ENCODE measurements at regions not wholly inside any gene's neighbourhood (a gene's known extent, or its start where the extent isn't known, plus 50 kb on each side); places are given as distances from the start of the nearest gene placed in this dataset.

DNA sequence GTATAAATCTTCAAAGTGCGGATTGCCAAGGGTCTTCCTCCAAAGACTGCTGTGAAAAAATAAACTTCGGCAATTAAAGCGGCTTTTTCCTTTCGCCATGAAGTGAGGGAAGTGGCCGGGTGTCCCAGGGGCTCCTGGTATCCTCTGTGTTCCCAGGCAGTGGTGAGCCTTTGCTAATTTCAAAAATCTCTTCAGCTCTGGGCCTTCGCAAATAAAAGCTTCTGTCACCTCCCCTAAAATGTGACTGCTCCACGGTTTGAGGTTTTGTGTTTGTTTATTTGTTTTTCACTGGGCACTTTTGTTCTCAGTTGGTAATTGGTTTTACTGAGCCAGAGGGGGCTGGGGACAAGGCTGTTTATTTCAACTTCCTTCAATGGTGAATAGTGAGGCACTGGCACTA is 270.1 kb upstream of the POU3F3 start:
- TF ChIP-seq KLF10 (tag by site-specific recombination; IDR thresholded peaks at IDR 0.05) = no peak
- TF ChIP-seq ZNF521 (tag by site-specific recombination; IDR thresholded peaks at IDR 0.05) = no peak
- no peak for TF ChIP-seq ZNF449 (tag by site-specific recombination; IDR thresholded peaks at IDR 0.05)
- TF ChIP-seq PRDM2 (tag by site-specific recombination; IDR thresholded peaks at IDR 0.05; ENCODE audit: borderline replicate concordance) = no peak
- TF ChIP-seq, protein P1, sequence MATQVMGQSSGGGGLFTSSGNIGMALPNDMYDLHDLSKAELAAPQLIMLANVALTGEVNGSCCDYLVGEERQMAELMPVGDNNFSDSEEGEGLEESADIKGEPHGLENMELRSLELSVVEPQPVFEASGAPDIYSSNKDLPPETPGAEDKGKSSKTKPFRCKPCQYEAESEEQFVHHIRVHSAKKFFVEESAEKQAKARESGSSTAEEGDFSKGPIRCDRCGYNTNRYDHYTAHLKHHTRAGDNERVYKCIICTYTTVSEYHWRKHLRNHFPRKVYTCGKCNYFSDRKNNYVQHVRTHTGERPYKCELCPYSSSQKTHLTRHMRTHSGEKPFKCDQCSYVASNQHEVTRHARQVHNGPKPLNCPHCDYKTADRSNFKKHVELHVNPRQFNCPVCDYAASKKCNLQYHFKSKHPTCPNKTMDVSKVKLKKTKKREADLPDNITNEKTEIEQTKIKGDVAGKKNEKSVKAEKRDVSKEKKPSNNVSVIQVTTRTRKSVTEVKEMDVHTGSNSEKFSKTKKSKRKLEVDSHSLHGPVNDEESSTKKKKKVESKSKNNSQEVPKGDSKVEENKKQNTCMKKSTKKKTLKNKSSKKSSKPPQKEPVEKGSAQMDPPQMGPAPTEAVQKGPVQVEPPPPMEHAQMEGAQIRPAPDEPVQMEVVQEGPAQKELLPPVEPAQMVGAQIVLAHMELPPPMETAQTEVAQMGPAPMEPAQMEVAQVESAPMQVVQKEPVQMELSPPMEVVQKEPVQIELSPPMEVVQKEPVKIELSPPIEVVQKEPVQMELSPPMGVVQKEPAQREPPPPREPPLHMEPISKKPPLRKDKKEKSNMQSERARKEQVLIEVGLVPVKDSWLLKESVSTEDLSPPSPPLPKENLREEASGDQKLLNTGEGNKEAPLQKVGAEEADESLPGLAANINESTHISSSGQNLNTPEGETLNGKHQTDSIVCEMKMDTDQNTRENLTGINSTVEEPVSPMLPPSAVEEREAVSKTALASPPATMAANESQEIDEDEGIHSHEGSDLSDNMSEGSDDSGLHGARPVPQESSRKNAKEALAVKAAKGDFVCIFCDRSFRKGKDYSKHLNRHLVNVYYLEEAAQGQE (tag by site-specific recombination; IDR thresholded peaks at IDR 0.05) = no peak
- no peak for TF ChIP-seq ZNF248 (tag by site-specific recombination; IDR thresholded peaks at IDR 0.05)
- TF ChIP-seq, protein P2, sequence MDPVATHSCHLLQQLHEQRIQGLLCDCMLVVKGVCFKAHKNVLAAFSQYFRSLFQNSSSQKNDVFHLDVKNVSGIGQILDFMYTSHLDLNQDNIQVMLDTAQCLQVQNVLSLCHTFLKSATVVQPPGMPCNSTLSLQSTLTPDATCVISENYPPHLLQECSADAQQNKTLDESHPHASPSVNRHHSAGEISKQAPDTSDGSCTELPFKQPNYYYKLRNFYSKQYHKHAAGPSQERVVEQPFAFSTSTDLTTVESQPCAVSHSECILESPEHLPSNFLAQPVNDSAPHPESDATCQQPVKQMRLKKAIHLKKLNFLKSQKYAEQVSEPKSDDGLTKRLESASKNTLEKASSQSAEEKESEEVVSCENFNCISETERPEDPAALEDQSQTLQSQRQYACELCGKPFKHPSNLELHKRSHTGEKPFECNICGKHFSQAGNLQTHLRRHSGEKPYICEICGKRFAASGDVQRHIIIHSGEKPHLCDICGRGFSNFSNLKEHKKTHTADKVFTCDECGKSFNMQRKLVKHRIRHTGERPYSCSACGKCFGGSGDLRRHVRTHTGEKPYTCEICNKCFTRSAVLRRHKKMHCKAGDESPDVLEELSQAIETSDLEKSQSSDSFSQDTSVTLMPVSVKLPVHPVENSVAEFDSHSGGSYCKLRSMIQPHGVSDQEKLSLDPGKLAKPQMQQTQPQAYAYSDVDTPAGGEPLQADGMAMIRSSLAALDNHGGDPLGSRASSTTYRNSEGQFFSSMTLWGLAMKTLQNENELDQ (tag by site-specific recombination; IDR thresholded peaks at IDR 0.05; ENCODE audit: low read depth) = no peak
- no peak for TF ChIP-seq TRIM28 (IDR thresholded peaks at IDR 0.05; ENCODE audit: borderline replicate concordance, low read length)
- TF ChIP-seq CTCF (tag by site-specific recombination; IDR thresholded peaks at IDR 0.05) = no peak
- TF ChIP-seq ZEB2 (tag by site-specific recombination; IDR thresholded peaks at IDR 0.05) = no peak
- no peak for TF ChIP-seq ZNF174 (tag by site-specific recombination; IDR thresholded peaks at IDR 0.05)
- TF ChIP-seq, protein P3, sequence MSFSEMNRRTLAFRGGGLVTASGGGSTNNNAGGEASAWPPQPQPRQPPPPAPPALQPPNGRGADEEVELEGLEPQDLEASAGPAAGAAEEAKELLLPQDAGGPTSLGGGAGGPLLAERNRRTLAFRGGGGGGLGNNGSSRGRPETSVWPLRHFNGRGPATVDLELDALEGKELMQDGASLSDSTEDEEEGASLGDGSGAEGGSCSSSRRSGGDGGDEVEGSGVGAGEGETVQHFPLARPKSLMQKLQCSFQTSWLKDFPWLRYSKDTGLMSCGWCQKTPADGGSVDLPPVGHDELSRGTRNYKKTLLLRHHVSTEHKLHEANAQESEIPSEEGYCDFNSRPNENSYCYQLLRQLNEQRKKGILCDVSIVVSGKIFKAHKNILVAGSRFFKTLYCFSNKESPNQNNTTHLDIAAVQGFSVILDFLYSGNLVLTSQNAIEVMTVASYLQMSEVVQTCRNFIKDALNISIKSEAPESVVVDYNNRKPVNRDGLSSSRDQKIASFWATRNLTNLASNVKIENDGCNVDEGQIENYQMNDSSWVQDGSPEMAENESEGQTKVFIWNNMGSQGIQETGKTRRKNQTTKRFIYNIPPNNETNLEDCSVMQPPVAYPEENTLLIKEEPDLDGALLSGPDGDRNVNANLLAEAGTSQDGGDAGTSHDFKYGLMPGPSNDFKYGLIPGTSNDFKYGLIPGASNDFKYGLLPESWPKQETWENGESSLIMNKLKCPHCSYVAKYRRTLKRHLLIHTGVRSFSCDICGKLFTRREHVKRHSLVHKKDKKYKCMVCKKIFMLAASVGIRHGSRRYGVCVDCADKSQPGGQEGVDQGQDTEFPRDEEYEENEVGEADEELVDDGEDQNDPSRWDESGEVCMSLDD (tag by site-specific recombination; IDR thresholded peaks at IDR 0.05) = no peak
- no peak for TF ChIP-seq ZNF488 (tag by site-specific recombination; IDR thresholded peaks at IDR 0.05)
